Activated CD4-positive, alpha-beta T cell treated with anti-CD3 and anti-CD28 coated beads, Interleukin-10, Interleukin-2, amounts not matched to agents 100 ng/mL and 50 ng/mL, durations not matched to agents 16 hours and 8 hours (primary cell): ENCODE measurements at regions not wholly inside any gene's neighbourhood (a gene's known extent, or its start where the extent isn't known, plus 50 kb on each side); places are given as distances from the start of the nearest gene placed in this dataset.
"Not testable (repeated sequence)": the region's sequence is repeated elsewhere in the genome, so short reads cannot be mapped to it uniquely, and the experiment has no call there.

ENCODE experiments used
- DNase-seq: peaks from one replicate; pipeline ENCODE4 v3.0.0-alpha.2; 2020

DNA sequence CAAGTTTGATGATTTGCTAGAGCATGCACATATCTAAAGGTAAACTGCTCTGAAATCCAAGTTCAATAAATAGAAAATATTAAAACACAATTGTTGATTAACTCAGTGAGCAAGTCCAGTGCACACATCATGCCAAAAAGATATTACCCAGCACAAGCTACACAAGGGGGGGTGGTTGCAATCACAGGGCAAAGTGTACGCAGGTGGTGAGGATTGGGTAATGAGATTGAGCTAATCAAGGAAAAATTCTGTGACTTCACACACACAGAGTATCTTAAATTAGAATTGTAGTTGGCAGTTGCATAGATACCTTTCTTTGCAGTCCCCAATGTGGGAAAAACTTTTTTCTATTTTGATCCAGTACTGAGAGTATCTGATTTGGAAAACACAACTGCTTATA lies 156.1 kb upstream of the NTRK2 start:
- DNase-seq: no peak

DNA sequence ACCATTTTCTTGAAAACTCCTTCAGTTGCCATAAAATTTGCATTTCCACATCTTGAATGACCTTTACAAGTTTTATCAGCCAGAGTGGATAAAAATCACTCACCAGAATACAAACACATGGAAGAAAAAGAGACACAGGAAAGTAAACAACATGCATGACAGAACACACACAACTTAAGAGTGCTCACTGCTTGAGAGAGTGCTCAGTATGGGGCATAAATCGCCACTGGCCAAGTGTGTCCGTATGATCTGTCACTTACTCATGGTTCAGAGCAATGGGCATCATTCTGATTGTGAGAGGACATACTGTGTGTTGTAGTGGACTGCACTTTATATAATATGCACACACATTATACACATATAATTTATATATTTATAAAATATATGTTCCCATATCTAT lies 155.6 kb upstream of the NTRK2 start:
- no peak for DNase-seq

DNA sequence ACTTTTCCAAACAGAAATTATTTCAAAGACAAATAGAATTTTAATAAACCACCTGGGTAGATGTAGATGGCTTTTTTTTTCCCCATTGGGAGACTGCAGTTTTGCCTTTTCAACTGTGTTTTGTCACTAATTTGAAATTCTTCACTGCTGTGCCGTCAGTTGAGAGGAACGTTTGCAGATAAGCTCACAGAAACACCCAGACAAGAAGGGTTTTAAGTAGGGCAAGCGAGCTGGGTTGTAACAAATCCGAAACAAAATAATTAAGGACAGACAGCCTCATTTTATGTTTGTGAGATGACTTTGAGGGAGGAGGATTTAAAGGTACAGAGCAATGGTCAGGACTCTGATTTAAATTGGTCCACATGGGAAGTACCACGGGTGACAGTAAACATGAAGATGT lies 155.1 kb upstream of the NTRK2 start:
- DNase-seq: no peak

DNA sequence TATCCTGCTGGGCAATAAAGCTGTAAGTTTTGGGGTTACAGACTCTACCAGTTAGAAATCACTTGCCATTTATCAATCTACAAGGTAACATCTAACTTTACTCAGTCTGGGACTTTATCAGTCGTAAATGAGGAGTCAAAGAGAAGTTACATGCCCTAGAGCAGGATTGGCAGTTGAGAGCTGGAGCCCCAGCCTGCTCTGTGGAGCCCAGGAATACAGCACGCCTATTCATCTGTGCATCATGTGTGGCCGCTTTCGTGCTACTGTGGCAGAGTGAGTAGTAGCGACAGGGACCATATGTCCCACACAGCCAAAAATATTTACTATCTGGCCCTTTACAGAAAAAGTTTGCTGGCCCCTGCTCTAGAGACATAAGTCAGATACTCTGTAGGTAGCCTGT lies 152.5 kb upstream of the NTRK2 start:
- no peak for DNase-seq

DNA sequence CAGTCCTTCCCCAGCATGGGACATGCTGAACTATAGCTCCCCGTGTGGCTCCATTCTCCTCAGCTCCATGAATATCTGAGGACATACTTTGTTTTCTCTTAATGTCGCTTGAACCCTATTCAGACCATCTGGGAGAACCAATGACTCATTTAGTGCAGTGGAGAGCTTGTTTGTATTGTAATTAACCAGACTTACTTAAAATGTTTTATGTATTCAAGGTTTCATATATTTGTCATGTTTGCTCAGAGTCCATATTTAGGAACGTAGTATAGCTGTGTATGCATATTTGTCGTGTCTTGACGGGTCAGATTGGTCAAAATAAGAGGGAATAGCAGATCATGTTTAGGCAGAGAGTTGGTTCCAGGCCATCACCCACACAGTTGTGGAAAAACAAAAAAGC lies 150.1 kb upstream of the NTRK2 start:
- DNase-seq: no peak

DNA sequence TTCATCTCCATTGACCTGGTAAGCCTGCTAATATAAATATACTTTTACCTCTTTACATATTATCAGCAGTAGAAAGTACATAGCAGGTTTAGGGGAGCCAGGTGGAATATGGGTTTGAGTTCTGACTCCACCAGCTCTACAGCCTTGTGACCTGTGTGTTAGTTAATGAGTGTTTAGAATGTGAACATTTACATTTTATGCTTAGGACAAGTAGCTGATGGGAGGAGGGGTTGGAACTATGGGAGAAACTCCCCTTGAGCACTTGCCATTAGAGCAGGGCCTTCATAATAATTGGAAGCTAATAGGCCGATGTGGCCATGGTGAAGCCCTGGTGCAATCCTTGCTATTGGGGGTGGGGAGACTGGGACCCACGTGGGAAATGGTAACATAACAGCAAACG lies 148.3 kb upstream of the NTRK2 start:
- no peak for DNase-seq

DNA sequence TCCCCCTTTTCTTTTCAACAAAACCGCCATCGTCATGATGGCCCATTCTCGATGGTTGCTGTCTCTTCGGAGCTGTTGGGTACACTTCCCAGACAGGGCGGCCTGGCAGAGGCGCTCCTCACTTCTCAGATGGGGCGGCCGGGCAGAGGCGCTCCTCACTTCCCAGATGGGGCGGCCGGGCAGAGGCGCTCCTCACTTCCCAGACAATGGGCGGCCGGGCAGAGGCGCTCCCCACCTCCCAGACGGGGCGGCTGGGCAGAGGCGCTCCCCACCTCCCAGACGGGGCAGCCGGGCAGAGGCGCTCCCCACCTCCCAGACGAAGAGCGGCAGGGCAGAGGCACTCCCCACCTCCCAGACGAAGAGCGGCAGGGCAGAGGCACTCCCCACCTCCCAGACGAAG lies 143.3 kb upstream of the NTRK2 start:
- not testable (repeated sequence) for DNase-seq

DNA sequence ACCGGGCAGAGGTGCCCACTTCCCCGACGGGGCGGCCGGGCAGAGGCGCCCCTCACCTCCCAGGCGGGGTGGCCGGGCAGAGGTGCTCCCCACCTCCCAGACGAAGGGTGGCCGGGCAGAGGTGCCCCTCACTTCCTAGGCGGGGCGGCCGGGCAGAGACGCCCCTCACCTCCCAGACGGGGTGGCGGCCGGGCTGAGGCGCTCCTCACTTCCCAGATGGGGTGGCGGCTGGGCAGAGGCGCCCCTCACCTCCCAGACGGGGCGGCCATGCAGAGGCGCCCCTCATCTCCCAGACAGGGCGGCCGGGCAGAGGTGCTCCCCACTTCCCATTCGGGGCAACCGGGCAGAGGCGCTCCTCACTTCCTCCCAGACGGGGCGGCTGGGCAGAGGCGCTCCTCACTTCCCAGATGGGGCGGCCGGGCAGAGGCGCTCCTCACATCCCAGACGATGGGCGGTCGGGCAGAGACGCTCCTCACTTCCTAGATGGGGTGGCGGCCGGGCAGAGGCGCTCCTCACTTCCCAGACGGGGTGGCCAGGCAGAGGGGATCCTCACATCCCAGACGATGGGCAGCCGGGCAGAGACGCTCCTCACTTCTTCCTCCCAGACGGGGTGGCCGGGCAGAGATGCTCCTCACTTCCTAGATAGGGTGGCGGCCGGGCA lies 142.3 kb upstream of the NTRK2 start:
- not testable (repeated sequence) for DNase-seq

DNA sequence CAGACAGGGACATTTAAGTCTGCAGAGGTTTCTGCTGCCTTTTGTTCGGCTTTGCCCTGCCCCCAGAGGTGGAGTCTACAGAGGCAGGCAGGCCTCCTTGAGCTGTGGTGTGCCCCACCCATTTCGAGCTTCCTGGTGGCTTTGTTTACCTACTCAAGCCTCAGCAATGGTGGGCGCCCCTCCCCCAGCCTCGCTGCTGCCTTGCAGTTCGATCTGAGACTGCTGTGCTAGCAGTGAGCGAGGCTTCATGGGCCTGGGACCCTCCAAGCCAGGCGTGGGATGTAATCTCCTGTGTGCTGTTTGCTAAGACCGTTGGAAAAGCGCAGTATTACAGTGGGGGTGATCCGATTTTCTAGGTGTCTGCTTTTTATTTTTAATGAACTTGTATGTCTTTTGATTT lies 133.6 kb upstream of the NTRK2 start:
- DNase-seq: not testable (repeated sequence)

DNA sequence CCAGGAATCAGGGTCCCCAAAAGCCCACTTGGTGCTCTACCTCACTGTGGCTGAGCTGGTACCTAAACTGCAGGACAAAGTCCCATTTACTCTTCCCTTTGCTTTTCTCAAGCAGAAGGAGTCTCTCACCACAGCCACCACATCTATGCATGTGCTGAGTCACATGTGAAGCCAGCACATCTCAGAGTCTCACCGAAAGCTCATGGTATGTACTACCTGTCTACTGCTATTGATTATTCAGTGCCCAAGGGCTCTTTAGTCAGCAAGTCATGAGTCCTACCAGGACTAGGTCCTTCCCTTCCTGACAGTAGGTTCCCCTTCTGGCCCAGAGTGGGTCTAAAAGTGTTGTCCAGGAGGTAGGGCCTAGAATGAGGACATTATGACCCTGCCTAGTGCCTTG lies 130.7 kb upstream of the NTRK2 start:
- DNase-seq: no peak

DNA sequence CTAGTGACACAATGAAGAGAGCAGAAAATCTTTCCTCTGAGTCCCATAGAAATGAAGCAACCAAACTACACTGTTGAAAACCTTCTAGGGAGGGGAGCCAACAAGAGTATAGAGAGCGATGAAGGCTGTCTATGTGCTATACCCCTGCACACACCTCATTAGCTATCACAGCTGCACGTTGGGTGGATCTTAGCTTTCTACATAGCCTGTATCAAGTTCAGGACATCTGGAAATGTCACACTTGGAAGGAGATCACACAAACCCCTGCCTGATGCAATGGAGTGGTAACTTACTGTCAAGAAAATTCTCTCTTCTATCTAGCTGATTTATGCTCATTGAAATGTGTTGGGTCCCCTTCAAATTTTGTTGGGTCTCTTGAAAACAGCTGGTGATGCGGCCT lies 127.0 kb upstream of the NTRK2 start:
- no peak for DNase-seq

DNA sequence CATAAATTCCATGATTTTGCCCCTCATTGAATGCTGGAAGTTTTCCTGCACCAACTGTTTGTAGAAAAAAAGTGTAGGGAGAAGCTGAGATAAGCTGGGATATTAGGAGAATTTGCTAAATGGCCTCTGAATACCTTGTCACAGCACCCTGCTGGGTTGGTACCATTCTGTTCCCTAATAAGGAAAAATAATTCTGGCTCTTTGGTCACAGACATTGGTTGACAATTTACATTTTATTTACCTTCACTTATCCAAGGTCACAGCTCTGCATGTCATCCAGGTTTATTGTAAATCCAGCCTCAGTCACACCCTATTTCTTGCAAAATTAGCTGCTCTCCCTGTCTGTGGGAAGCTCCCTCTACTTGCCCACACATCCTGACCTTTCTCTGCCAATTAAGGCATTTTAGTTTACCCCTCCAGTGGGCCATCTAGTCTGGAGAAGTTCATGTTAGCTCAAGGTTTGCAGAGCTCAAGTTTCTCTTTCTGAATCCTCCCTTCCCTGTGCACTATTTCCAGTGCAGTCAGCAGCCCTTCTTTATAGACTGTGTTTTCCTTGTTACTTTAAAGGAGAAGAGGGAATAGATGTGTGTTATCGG lies 115.4 kb upstream of the NTRK2 start:
- DNase-seq: no peak

DNA sequence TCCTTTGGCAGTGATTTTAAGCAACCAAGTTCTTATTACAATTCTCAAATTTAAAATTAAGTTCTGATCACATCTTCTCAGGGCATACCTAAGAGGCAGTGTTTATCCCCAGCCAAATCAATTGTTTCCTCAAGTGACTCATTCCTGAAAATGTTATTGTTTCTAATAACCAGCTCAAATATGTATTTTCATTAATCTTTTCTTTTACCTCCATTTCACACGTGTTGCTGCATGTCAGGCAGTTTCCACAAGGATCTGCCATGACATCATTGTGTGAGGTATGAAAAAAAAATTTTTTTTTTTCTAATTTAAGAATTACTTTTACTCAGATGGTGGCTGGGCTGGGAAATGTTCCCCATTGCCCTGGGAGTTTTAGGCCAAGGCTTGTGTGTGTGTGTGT lies 113.0 kb upstream of the NTRK2 start:
- no peak for DNase-seq

DNA sequence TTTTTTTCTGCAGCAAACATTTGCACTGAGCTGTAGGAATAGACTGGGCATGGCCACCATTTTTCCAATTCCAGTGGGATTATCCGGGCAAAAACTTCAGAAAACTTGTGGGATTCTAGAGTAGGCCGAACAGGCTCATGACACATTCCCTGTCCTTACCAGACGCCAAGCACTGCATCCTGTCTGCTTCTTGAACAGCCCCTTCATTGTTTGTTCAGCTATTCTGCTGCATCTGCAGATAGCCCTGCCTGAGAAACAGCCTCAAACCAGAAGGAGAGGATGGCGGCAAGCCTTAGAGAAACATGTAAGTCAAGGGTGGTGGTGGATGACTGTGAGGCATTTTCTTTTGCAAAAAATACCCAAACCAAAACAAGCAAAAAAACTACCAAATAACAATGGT lies 111.8 kb upstream of the NTRK2 start:
- DNase-seq: no peak

DNA sequence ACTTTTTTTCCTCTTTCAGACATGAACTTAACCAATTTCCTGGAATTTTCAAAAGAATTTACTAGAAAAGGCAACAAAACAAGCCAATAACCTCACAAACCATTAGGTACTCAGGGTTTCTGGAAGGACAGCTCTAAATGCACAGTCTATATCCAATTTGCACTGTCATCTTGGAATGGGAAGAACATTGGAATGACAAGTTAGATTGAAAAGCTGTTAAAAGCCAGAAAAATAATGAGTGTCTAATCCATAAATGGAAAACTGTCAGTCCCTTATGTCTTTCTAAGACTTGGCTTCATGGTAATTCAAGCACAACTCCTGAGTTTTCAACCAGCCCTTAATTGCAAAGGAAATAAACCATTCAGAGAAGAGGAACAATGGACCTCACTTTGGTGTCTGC lies 105.8 kb upstream of the NTRK2 start:
- DNase-seq: no peak

DNA sequence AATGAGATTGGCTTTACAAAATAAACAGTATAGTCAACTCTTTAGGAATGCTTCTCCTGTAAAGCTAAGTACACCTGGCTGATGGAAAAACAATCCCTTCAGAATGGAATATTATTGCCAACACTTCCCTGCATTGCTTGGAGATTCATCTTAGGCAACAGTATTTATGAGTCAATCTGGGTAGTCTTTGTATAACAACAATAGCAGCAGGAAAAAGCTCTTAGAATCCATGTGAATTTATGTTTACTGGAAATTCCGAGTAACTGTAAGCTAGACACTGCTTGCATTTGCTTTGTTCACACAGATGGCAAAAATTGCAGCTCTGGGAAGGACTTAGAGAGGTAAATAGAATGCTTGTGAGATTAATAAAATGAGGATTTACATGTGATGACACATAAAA lies 101.7 kb upstream of the NTRK2 start:
- no peak for DNase-seq

DNA sequence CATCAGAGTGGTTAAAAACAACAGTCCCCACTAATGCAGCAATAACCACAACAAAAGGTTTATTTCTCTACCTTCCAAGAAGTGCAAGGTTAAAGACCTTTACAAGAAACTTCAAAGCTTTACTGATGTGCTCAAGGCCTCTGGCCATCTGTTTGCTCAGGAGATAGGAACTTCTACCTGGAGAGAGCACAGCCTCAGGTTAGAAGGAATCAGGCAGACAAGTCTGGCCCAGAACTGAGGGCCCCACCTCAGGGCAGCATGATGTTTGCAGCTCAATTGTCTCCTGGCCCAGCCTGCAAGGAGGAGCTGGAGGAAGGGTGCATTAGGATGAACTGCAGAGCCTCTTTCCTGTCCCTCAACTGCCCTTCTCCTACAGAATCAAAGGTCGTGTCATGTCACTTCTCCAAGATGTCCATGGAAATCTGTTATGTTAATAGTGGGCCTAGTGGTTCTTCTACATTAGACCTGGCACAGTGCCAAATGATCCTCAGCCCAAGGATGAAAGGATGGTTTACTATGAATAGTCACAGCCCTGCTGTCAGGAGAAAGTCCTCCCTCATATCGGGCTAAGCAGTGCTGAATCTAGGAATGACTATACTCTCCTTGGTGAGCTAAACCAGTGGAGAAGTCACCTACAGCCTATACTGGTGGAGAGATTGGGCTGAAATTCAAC lies 98.9 kb upstream of the NTRK2 start:
- DNase-seq: no peak

DNA sequence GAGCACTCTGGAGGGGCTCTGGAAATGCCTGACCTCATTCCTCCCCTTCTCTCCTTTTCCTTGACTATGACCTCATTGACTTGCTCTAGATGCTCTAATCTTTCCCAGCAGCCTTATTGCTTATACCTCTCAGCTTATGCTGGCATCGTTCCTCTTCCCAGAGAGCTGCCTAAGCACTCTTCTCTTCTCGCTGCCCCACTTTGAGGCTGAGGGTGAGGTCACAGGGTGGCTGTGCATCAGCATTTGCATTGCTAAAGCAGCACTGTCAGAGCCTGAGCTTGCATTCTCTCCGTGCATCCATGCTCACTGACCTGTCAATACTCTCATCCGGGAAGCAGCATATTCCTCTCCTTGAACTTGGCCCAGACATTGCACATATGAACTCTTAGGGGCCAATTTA lies 96.4 kb upstream of the NTRK2 start:
- DNase-seq: no peak

DNA sequence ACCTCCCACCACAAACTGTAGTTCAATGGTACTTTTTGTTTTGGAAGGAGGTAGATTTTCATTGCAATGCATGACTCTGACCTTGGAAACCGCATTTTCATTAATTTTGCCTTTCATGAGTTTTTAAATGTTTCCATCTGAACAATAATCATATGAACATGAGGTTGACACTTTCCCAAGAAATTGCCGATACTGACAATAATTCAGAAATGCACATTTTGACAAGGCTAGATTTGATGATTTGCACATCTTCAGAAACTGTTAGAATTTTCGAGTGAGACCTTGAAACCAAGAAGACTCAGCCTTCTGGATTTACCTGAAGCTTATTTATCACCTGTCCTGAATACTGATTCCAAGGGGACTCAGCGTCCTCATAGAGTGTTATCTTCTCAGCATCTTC lies 93.8 kb upstream of the NTRK2 start:
- DNase-seq: no peak

DNA sequence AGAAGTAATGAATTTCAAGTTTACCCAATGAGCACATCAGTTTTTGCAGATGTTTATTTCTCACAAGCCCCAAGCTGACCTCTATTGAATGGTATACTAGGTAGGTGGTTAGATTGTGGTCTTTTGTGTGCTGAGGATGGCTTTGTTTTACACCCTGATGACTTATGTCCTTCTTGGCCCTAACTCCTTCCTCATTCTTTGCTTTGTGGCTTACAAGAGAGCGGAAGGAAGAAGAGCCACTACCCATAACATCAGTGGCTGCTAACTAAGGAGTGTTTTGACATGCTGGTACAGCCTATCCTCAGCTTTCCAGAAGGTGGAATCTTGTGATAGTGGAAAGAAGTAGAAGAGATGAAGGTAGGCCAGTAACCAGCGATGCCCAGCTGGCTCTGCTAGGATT lies 85.7 kb upstream of the NTRK2 start:
- no peak for DNase-seq

DNA sequence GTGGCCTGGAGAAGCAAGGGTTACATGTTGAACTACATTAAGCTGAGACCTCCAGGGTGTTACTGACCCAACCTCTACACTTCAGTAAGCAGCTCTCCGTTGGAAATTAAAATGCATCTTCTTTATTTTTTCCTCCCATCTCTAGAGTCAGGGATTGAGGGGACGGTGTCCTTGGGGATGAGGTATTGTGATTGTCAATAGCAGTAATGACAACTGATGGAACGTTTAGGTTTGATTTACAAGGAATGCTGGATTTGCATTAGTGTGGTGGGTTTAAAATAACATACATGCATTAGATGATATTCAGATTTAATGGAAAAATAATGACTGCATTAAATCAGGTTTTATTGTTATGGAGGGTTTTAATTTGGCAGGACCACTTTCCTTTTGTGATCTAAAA lies 82.9 kb upstream of the NTRK2 start:
- DNase-seq: no peak

DNA sequence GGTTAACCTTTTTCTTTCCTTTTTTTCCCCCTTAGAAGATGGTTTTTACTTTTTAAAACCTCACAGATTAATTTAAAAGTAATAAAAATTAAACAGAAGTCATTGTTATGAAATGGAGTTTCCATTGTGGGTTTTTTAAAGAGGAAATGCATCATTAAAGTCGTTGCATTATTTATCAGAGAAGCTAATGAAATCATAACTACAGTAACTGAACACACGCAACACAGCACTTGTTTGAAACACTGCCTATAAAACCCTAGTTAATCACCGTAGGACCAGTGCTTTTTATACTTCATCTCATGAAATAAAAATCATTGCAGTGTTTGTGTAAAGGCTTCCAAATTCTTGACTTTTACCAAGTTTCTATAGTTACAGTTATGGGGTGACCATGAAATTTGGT lies 82.4 kb upstream of the NTRK2 start:
- DNase-seq: no peak

DNA sequence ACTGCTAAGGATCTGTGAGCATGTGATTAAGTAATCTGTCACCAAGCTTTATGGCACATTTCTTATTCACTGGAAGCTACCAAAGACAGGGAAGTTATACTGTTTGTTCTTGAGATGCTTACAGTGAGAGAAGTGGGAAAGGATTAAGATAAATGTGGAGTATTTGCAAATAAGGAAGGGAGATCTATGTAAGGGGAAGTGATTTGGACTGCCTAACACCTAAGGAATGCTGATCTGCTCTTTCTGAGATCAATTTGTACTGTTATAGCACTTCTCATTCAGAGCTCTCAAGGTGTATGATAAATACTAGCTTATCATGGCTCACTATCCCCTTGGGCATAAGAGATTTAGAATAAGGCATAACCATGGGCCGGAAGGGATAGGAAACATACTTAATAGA lies 80.0 kb upstream of the NTRK2 start:
- no peak for DNase-seq

DNA sequence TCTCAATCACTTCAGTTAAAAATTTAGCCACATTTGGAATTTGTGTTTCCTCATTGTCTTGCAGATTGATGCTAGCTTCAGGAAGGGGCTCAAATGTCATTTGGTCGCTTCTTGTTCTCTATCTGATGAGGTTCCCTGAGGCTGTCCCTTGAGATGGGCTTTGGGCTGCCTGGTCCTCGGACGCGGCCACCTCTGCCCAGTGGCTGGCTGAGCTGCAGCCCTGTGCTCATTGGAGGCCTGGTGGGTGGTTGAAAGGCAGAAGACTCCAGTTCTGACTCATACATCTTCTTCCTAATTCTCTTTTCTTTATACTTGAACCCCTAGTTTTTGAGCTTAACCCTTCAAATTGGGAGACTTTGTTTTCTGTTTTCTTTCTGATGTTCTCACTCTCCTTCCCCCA lies 78.8 kb upstream of the NTRK2 start:
- DNase-seq: no peak

DNA sequence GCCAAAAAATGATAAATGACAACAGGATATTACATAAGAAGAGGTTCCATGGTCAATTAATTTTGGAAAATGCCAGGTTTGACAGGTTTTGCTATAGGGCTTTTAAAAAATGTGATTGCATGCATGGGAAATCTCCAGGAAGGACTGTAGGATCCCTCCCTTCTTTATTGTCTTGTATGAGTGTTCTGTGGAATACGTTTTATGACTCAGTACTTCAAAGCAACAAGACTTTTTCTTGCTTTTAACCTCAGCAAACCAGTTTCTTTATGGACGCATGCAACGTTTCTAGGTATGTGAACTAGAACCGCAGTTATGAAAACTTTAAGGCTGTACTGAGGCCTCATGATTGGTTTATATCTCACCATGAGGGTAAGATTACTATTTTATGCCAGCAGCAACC lies 76.6 kb upstream of the NTRK2 start:
- no peak for DNase-seq
